IMR-90 (cell line): ENCODE measurements at regions not wholly inside any gene's neighbourhood (a gene's known extent, or its start where the extent isn't known, plus 50 kb on each side); places are given as distances from the start of the nearest gene placed in this dataset.

Source experiments
- ATAC-seq: fragments of 200-7000 bp; cut with Tn5 transposase; 2 replicates; pipeline ENCODE4 v1.9.1; 2020; ENCODE audit warnings: low read depth, mild to moderate bottlenecking, moderate library complexity
- BruUV-seq: library from RNA; stranded (reverse); fragments of 400-500 nt; replicated peaks from 2 replicates; lab custom pipeline; 2021; lab: Mats Ljungman, UMichigan
- CTCF ChIA-PET: fragments of 300-600 bp; formaldehyde crosslinking; extraction: SDS; loops from one replicate; lab custom pipeline; 2021; ENCODE audit warnings: antibody characterized with exemption; lab: Yijun Ruan, JAX
- POLR2A ChIA-PET: fragments of 300-600 bp; sonication (Branson Sonifier 250); formaldehyde crosslinking; loops from one replicate; lab custom pipeline; 2022; ENCODE audit warnings: antibody characterized with exemption; ENCODE audit not compliant: unreplicated experiment; lab: Charles Lee
- DNase-seq: peaks from one replicate; pipeline ENCODE4 v3.0.0; 2013
- H2AFZ ChIP-seq: replicated peaks from 2 replicates; pipeline ENCODE3; 2013; ENCODE audit warnings: low read length, mild to moderate bottlenecking; ENCODE audit not compliant: poor library complexity
- H2AK5ac ChIP-seq: 2 replicates; pipeline ENCODE4 v1.6.1; 2013; ENCODE audit warnings: low read depth, low read length, inconsistent platforms
- H2AK9ac ChIP-seq: replicated peaks from 2 replicates; pipeline ENCODE3; 2013; ENCODE audit warnings: mild to moderate bottlenecking, low read depth, low read length, moderate library complexity; ENCODE audit not compliant: poor library complexity
- H2BK120ac ChIP-seq: 2 replicates; pipeline ENCODE4 v1.6.1; 2013; ENCODE audit warnings: low read depth, low read length, inconsistent platforms
- H2BK15ac ChIP-seq: 3 replicates; pipeline ENCODE4 v1.6.1; 2013; ENCODE audit warnings: low read depth, low read length, inconsistent platforms
- H2BK20ac ChIP-seq: 2 replicates; pipeline ENCODE4 v1.6.1; 2013; ENCODE audit warnings: low read depth, mild to moderate bottlenecking, inconsistent platforms, low read length, moderate library complexity
- H2BK5ac ChIP-seq: 2 replicates; pipeline ENCODE4 v1.6.1; 2013; ENCODE audit warnings: mild to moderate bottlenecking, low read depth, low read length, inconsistent platforms; ENCODE audit not compliant: poor library complexity, severe bottlenecking
- H3K14ac ChIP-seq: replicated peaks from 2 replicates; pipeline ENCODE4 v1.6.1; 2013; ENCODE audit warnings: low read depth, low read length, inconsistent platforms
- H3K18ac ChIP-seq: 2 replicates; pipeline ENCODE4 v1.6.1; 2013; ENCODE audit warnings: low read depth, low read length, control low read depth
- H3K23ac ChIP-seq: 2 replicates; pipeline ENCODE4 v1.6.1; 2013; ENCODE audit warnings: low read depth, low read length, inconsistent platforms
- H3K27ac ChIP-seq: 2 replicates; pipeline ENCODE4 v1.5.1; 2013; ENCODE audit warnings: mild to moderate bottlenecking, control low read depth, low read length; ENCODE audit not compliant: insufficient read depth
- H3K27me3 ChIP-seq: 2 replicates; pipeline ENCODE4 v1.6.1; 2013; ENCODE audit warnings: low read length; ENCODE audit not compliant: control insufficient read depth, insufficient read depth
- H3K36me3 ChIP-seq: 2 replicates; pipeline ENCODE4 v1.6.1; 2013; ENCODE audit warnings: low read length, mixed read lengths; ENCODE audit not compliant: control insufficient read depth, insufficient read depth
- H3K4ac ChIP-seq: 2 replicates; pipeline ENCODE4 v1.6.1; 2013; ENCODE audit warnings: low read depth, low read length, inconsistent platforms
- H3K4me1 ChIP-seq: 2 replicates; pipeline ENCODE4 v1.6.1; 2013; ENCODE audit warnings: low read length, mixed read lengths; ENCODE audit not compliant: control insufficient read depth, insufficient read depth
- H3K4me2 ChIP-seq: 2 replicates; pipeline ENCODE4 v1.6.1; 2013; ENCODE audit warnings: low read depth, mild to moderate bottlenecking, control low read depth, low read length, moderate library complexity
- H3K4me3 ChIP-seq: 2 replicates; pipeline ENCODE4 v1.5.1; 2013; ENCODE audit warnings: low read depth, mild to moderate bottlenecking, control low read depth, low read length, moderate library complexity; ENCODE audit not compliant: insufficient read depth
- H3K56ac ChIP-seq: 2 replicates; pipeline ENCODE4 v1.6.1; 2013; ENCODE audit warnings: low read length, inconsistent platforms; ENCODE audit not compliant: insufficient read depth; ENCODE audit errors: extremely low read depth
- H3K79me1 ChIP-seq, 2 experiments: 2 replicates each; pipeline ENCODE4 v1.6.1; 2013; ENCODE audit warnings: low read length in 2 of 2, inconsistent platforms in 1 of 2, low read depth in 1 of 2
- H3K9ac ChIP-seq: 2 replicates; pipeline ENCODE4 v1.6.1; 2013; ENCODE audit warnings: low read depth, low read length, control low read depth
- H3K9me1 ChIP-seq: 2 replicates; pipeline ENCODE4 v1.6.1; 2013; ENCODE audit warnings: low read length, inconsistent platforms; ENCODE audit not compliant: insufficient read depth
- H3K9me3 ChIP-seq: 2 replicates; pipeline ENCODE4 v1.6.1; 2013; ENCODE audit warnings: low read length; ENCODE audit not compliant: control insufficient read depth, insufficient read depth
- H4K20me1 ChIP-seq: 2 replicates; pipeline ENCODE4 v1.6.1; 2013; ENCODE audit warnings: low read length, inconsistent platforms; ENCODE audit not compliant: insufficient read depth
- H4K5ac ChIP-seq: 2 replicates; pipeline ENCODE4 v1.6.1; 2013; ENCODE audit warnings: mild to moderate bottlenecking, low read depth, low read length, control low read depth
- H4K8ac ChIP-seq, 2 experiments: 2 replicates each; pipeline ENCODE4 v1.6.1; 2013; ENCODE audit warnings: low read depth in 2 of 2, low read length in 2 of 2, control low read depth in 1 of 2, inconsistent platforms in 1 of 2
- H4K91ac ChIP-seq: 2 replicates; pipeline ENCODE4 v1.6.1; 2013; ENCODE audit warnings: low read depth, low read length, inconsistent platforms; ENCODE audit not compliant: insufficient read depth
- CTCF ChIP-seq: conservative IDR thresholded peaks from 2 replicates; pipeline ENCODE4 v1.5.1; 2012; ENCODE audit warnings: mild to moderate bottlenecking, low read depth, low read length, improper control_type of control experiment
- FOS ChIP-seq: fragments of 150-350 bp; IDR thresholded peaks from 2 replicates; pipeline ENCODE4 v1.6.1; 2016; ENCODE audit warnings: low read depth, low read length
- MAZ ChIP-seq: IDR thresholded peaks from 2 replicates; pipeline ENCODE4 v1.6.1; 2012; ENCODE audit warnings: low read depth, mild to moderate bottlenecking, low read length, improper control_type of control experiment, moderate library complexity, borderline replicate concordance
- NFE2L2 ChIP-seq: fragments of 150-350 bp; IDR thresholded peaks from 2 replicates; pipeline ENCODE4 v1.6.1; 2016; ENCODE audit warnings: low read depth, mild to moderate bottlenecking, low read length
- SMC3 ChIP-seq: fragments of 150-350 bp; IDR thresholded peaks from 2 replicates; pipeline ENCODE4 v1.6.1; 2016; ENCODE audit warnings: low read depth, mild to moderate bottlenecking, antibody characterized with exemption, low read length, moderate library complexity
- dilution Hi-C: fragments of 300-500 bp; cut with HindIII; formaldehyde crosslinking; loops from one replicate; pipeline ENCODE4 v1.14.3; 2018; ENCODE audit warnings: low sequenced_read_pairs; ENCODE audit not compliant: unreplicated experiment
- in situ Hi-C: fragments of 300-500 bp; cut with MboI; formaldehyde crosslinking; loops from 3 replicates; pipeline ENCODE4 v1.14.3; 2019; ENCODE audit warnings: low sequenced_read_pairs, inconsistent platforms, mixed read lengths
- intact Hi-C: fragments of 100-400 bp; cut with micrococcal nuclease; formaldehyde crosslinking; loops from 2 replicates; pipeline ENCODE4 v1.10.0; 2022

GRCh38 chr22:22109693-22110466 is 127.3 kb upstream of the TOP3B start (continued):
- TF ChIP-seq FOS (no peak), NFE2L2 (no peak)

GRCh38 chr22:22106855-22107254 is 124.3 kb upstream of the TOP3B start:
- no peak overlapping the region; the same call in 1 of the 2 replicates for H3K4ac ChIP-seq
- no peaks in the 10 kb centered on the region for H3K27me3 ChIP-seq
- ATAC-seq (no peak), DNase-seq (no peak)
- H3K23ac ChIP-seq, result no peak overlapping the region
- no peak overlapping the region for H2BK15ac ChIP-seq
- no peak overlapping the region; a peak in 1 of 4 replicates for H4K8ac ChIP-seq
- no peak overlapping the region for H3K9ac ChIP-seq
- H3K56ac ChIP-seq, result no peak overlapping the region
- H2BK120ac ChIP-seq, result peak overlapping the region; percentile 54; the same call in 1 of the 2 replicates
- ChIA-PET POLR2A (no interaction called here), CTCF (interaction anchor here (1.4 kb wide), 1 partner anchor 53 kb away, joined by 3 read pairs; no protein-coding TSS in a partner anchor)
- H2AK9ac ChIP-seq, result no peak overlapping the region
- no TSS peak for BruUV-seq
- H3K4me3 ChIP-seq, result no peak overlapping the region
- H3K9me1 ChIP-seq, result peaks cover 4% of the 10 kb centered on the region; the same call in 1 of the 2 replicates
- H3K36me3 ChIP-seq, result no peaks in the 10 kb centered on the region
- H2BK5ac ChIP-seq, result no peak overlapping the region
- no peak overlapping the region for H3K27ac ChIP-seq
- no peak for TF ChIP-seq SMC3
- TF ChIP-seq MAZ, result no peak
- TF ChIP-seq CTCF, result no peak
- H4K5ac ChIP-seq, result no peak overlapping the region
- H3K9me3 ChIP-seq, result no peaks in the 10 kb centered on the region
- H4K91ac ChIP-seq, result no peak overlapping the region
- no peak overlapping the region for H3K18ac ChIP-seq
- intact Hi-C loops, result no loop called here
- H4K20me1 ChIP-seq, result no peaks in the 10 kb centered on the region
- H2AFZ ChIP-seq, result no peak overlapping the region
- peak overlapping the region; percentile 81 for H2BK20ac ChIP-seq
- no peaks in the 10 kb centered on the region for H3K79me1 ChIP-seq
- no peak overlapping the region for H3K14ac ChIP-seq
- dilution Hi-C loops, result no loop called here
- H3K4me1 ChIP-seq, result peaks cover 13% of the 10 kb centered on the region
- in situ Hi-C loops, result no loop called here
- H2AK5ac ChIP-seq, result peak overlapping the region; percentile 7; the same call in 1 of the 2 replicates
- H3K4me2 ChIP-seq, result no peak overlapping the region
